Activated CD4-positive, alpha-beta T cell treated with anti-CD3 and anti-CD28 coated beads, Interleukin-2, Interleukin-6, amounts not matched to agents 100 ng/mL and 50 ng/mL, durations not matched to agents 16 hours and 8 hours (primary cell): ENCODE measurements at regions not wholly inside any gene's neighbourhood (a gene's known extent, or its start where the extent isn't known, plus 50 kb on each side); places are given as distances from the start of the nearest gene placed in this dataset.
"Not testable (repeated sequence)": the region's sequence is repeated elsewhere in the genome, so short reads cannot be mapped to it uniquely, and the experiment has no call there.

Source experiments
- DNase-seq: peaks from one replicate; pipeline ENCODE4 v3.0.0-alpha.2; 2020

- DNase-seq = no peak
Observed at GRCh38 chrX:95622200-95622599, 1062.4 kb upstream of the DIAPH2 start.

GRCh38 chrX:95626748-95627147, 1057.9 kb upstream of the DIAPH2 start:
- DNase-seq = no peak

- DNase-seq = no peak
Observed at GRCh38 chrX:95628796-95629195, 1055.8 kb upstream of the DIAPH2 start.

- no peak for DNase-seq
Observed at GRCh38 chrX:95629737-95630136, 1054.9 kb upstream of the DIAPH2 start.

GRCh38 chrX:95640226-95640625, 1044.4 kb upstream of the DIAPH2 start:
- DNase-seq = no peak

- DNase-seq = no peak
Observed at GRCh38 chrX:95645738-95646137, 1038.9 kb upstream of the DIAPH2 start.

- no peak for DNase-seq
Observed at GRCh38 chrX:95662200-95662599, 1022.4 kb upstream of the DIAPH2 start.

GRCh38 chrX:95666056-95666455, 1018.6 kb upstream of the DIAPH2 start:
- no peak for DNase-seq

- no peak for DNase-seq
Observed at GRCh38 chrX:95675011-95675410, 1009.6 kb upstream of the DIAPH2 start.

GRCh38 chrX:95675794-95676193, 1008.8 kb upstream of the DIAPH2 start:
- no peak for DNase-seq

- no peak for DNase-seq
Observed at GRCh38 chrX:95678679-95679078, 1006.0 kb upstream of the DIAPH2 start.

GRCh38 chrX:95693365-95693764, 991.3 kb upstream of the DIAPH2 start:
- DNase-seq = no peak

GRCh38 chrX:95703696-95704095, 980.9 kb upstream of the DIAPH2 start:
- no peak for DNase-seq

GRCh38 chrX:95716841-95717240, 967.8 kb upstream of the DIAPH2 start:
- no peak for DNase-seq

- DNase-seq = no peak
Observed at GRCh38 chrX:95718746-95719145, 965.9 kb upstream of the DIAPH2 start.

- no peak for DNase-seq
Observed at GRCh38 chrX:95721011-95721410, 963.6 kb upstream of the DIAPH2 start.

GRCh38 chrX:95728446-95728845, 956.2 kb upstream of the DIAPH2 start:
- DNase-seq = no peak

GRCh38 chrX:95729401-95729800, 955.2 kb upstream of the DIAPH2 start:
- no peak for DNase-seq

- DNase-seq = no peak
Observed at GRCh38 chrX:95733426-95733825, 951.2 kb upstream of the DIAPH2 start.

- DNase-seq = no peak
Observed at GRCh38 chrX:95754411-95754810, 930.2 kb upstream of the DIAPH2 start.

GRCh38 chrX:95760356-95760755, 924.3 kb upstream of the DIAPH2 start:
- no peak for DNase-seq

GRCh38 chrX:95762716-95763115, 921.9 kb upstream of the DIAPH2 start:
- DNase-seq = no peak

- peak; percentile 24 for DNase-seq
Observed at GRCh38 chrX:95764972-95765451, 919.6 kb upstream of the DIAPH2 start.

- not testable (repeated sequence) for DNase-seq
Observed at GRCh38 chrX:95771198-95771597, 913.4 kb upstream of the DIAPH2 start.

- DNase-seq = no peak
Observed at GRCh38 chrX:95791876-95792275, 892.8 kb upstream of the DIAPH2 start.

GRCh38 chrX:95797344-95797743, 887.3 kb upstream of the DIAPH2 start:
- no peak for DNase-seq
